NCI-H1105 (cell line): ENCODE measurements at regions not wholly inside any gene's neighbourhood (a gene's known extent, or its start where the extent isn't known, plus 50 kb on each side); places are given as distances from the start of the nearest gene placed in this dataset.
"Not testable (repeated sequence)": the region's sequence is repeated elsewhere in the genome, so short reads cannot be mapped to it uniquely, and the experiment has no call there.

Experiments used
- DNase-seq: peaks from one replicate; lab custom pipeline; 2025; lab: John Stamatoyannopoulos, UW

DNA sequence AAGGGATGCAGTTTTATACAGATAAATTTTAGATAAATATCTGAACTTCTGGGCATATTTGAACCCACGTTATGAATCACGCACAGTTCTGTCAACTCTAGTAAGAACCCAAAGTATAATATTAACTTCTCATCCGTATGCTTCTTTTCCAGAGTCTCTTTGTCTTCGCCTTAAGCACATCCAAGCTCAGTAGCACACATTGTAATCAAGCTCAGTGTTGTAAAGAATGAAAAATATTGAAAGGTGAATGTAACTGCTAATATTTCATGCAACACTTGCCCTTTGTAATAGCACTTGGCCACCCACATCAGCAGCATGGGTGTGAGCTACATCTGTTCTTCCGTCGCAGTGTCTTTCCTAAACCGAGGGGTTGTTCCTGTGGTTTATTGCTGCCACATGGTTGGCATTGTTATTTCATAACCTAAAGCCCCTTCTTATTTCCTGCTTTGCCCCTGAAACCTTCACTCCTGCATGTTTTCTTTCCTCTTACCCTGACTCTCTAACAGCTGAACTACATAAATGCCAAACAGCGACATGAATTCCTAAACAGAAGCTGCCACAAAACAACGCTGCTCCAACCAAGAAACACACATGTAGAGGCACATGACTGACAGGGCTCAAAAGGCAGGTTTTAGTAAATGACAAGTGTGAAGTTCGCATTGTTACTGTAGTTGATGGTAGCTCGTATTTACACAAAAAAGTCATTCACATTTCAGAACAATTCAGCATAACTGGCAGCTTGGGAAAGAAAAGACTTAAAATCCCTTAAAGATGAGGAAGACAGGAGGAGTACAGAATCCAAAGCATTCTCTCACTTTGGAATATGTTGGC lies 190.1 kb upstream of the MEF2C start:
- DNase-seq, result no peak

DNA sequence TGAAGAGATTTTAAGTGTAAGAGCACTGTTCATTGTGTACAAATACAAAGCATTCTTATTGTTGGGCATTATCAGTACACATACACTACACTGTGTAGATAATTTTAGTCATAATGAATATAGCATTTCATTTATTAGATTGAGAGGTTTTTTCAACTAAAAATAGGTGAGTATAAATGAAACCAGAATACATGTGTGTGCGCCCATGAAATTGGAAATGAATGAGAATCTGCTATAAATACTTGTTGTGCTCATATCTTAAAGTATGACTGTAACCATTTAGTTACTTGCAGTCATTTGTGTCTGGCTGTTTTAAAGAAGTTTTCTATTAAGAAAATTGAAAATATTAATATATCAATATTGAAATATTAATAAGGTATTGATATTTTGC lies 189.0 kb upstream of the MEF2C start:
- no peak for DNase-seq

- no peak for DNase-seq
Measured at GRCh38 chr5:89071101-89071940, 188.3 kb upstream of the MEF2C start.

DNA sequence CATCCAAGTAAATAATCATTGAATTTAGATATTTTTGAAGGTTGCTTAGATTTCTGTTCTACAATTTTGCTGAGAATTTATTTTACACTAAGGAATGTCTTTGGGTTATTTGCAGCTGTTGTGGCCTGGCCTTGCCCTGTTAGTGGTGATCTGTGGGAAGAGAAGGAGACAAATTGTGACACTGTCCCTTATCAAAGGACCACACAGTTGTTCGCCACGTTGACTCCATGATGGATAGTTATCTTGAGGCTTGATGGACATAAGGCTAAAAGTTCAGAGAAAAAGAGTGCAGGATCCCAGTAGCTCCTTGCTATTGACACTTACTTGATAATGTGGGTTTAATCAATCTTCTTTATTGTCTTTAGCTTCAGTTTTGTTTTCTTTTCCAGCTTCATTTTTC lies 186.6 kb upstream of the MEF2C start:
- DNase-seq, result no peak

- no peak for DNase-seq
Measured at GRCh38 chr5:89067362-89067761, 184.4 kb upstream of the MEF2C start.

DNA sequence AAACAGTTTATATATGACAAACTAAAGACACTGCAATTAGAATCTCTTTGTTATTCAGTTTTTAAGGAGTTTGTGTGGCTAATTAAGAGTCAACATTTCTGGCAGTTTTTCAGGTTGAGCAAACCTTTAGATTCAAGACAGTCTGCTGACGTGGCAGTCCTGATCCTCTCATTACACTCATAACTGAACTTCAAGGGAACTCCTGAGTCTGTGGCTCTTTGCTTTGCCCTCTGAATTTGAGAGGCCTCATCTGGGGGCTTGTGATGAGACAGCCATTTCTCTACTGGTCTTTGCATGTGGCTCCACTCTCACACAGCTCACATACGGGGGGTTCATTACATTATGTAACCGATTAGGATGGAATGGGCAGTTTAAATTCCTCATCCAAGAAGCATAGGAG lies 182.9 kb upstream of the MEF2C start:
- no peak for DNase-seq

DNA sequence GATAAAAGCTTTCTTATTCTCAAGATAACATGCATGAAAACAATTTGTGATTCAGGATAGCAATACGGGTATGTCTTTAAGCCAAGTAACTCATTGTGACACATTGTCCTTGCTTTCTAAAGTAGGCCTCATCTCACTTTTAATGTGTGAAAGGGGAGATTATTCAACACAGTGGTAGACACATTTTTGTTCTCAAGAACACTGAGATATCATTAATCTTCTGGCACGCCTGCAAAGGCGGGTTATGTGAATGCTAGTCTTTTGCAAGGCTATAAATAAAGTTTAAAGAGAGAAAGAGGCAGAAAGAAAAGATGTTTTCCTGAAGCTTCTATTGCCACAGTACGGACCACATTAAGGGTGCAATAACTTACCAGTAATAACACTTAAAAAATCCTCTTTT lies 181.8 kb upstream of the MEF2C start:
- no peak for DNase-seq

DNA sequence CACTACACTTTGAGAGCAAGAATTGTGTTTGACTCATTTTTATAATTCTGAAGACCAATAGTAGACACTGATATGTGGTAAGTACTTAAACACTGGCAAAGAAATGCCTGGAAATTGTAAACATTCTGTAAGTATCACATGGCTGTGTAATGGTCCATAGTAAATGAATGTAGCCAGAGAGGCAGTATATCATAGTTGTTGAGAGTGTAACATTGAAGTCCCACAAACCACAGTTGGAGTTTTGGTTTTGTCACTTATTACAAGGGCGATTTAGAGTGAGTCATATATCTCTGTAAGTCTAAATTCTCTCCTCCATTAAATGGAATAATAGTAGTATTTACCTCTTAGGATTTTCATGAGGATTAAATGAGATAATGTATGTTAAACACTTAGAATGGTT lies 181.1 kb upstream of the MEF2C start:
- DNase-seq, result no peak

DNA sequence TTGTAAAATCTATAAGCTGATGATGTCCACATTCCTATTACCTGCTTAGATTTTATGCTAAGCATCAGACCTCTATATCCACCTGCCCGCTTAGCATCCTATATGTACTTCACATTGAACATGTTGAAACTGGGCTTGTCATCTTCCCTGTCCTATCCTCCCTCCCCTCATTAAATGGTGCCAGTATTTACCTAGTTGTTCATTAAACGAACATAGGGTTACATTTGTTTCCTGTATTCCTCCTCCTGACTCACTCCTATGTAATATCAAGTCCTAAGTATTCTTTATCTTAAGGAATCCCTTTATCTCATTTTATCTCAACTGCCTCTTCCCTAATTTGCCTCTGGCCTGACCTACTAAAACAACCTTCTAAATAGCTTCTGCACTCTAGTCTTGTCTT lies 177.8 kb upstream of the MEF2C start:
- DNase-seq, result no peak

DNA sequence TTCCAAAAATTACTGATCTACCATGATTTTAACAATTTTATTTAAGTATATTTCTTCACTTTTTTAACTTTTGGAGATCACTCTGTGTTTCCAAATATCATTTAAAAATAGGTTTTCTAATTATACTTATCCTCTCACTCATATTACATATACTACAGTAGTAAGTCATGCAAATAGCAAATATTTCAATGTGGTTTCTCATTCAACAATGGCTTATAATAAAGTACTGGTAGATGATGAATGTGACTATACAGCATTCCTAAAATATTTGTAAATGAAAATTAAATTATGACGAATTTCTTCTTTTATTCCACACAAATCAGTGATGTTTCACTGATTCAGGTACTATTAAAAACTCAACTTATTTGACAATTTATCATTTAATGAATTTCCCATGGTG lies 176.3 kb upstream of the MEF2C start:
- DNase-seq, result no peak

- DNase-seq, result no peak
Measured at GRCh38 chr5:89055695-89056085, 172.7 kb upstream of the MEF2C start.

- no peak for DNase-seq
Measured at GRCh38 chr5:89055015-89055694, 172.2 kb upstream of the MEF2C start.

GRCh38 chr5:89053547-89053946 lies 170.6 kb upstream of the MEF2C start:
- no peak for DNase-seq

GRCh38 chr5:89050062-89050461 lies 167.1 kb upstream of the MEF2C start:
- not testable (repeated sequence) for DNase-seq

DNA sequence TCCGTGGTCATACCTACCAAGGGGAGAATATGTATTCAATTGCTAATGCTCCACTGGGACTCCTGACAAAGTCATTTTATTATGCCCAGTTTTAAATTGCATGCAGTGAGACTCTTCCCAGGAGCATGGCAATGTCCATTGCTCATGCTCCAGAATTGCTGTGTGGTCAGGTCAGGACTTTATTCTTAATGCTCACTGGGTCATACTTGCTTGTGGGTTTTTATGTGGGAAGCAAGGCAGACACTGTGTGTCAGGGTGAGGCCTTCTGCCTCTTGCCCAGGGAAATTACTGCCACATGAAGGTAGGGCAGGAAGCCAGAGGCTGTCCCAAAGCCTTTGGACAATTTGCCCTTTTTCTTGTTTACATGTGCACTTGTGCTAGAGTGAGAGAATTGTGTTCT lies 164.6 kb upstream of the MEF2C start:
- no peak for DNase-seq

GRCh38 chr5:89045216-89045615 lies 162.2 kb upstream of the MEF2C start:
- DNase-seq, result no peak

DNA sequence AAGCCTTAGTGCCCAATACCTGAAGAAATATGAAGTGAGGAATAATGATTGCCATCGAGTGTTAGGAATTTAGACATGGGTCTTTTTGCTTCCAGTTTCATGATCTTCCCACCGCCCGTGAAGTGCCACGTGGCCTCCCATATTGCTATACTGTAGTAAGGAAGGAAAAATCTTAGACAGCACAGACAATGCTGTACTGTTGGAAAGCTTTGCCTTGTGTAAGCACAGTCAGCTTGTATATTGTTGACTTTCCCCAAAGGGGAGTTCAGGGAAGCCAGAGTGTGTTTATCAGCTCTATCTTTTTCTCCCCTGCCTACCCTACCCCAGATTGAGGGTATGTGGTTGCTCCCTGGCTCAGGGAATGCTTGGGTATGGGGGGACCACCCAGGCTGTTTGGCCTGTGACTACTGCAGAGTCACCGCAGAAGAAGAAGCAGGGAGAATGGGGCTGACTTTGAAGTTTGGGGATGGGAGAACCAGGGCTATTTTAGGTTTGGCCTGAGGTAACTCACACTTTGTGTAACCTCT lies 161.8 kb upstream of the MEF2C start:
- no peak for DNase-seq

DNA sequence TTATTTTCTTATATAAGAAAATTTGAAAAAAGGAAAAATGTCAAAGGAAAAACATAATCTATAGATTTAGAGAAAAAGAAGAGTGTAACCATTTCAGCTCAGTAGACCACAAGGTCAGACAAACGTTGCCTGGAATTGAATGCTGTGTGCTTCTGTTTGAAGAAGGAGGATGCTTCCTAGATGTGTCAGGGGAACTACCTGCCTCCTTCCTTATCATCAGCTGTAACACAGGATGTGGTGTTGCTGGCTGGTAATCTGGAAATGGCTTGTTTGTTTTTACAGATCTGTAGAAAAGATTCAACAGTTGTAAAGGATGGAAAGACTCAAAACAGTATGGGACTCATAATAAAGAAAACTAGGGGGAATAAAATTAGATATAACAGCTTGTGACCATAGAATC lies 160.7 kb upstream of the MEF2C start:
- no peak for DNase-seq

- no peak for DNase-seq
Measured at GRCh38 chr5:89042746-89043145, 159.8 kb upstream of the MEF2C start.

- DNase-seq, result no peak
Measured at GRCh38 chr5:89041976-89042375, 159.0 kb upstream of the MEF2C start.

DNA sequence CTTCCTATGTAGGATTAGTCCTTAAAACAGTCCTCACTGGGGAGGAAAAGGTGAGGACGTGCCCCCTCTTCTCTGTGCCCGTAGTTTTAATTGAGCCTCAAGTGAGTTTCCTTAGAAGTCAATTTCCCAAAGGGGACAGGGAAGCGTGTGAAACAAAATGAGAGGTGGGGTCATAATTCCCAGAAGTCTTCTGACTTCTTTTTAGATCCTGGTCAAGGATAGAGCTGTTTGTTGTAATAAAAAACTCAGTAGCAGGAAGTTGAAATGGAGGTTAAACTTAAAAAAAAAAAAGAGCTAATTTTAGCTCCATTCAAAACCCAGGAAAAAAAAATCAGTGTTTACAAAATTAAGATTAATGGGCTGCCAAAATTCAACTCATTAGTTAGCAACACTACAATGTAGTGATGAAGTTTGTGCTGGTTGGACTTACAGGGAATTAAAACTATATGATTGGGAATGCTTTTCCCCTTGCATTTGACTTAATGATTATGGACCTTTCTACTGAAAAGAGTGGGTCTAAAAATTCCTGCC lies 158.3 kb upstream of the MEF2C start:
- DNase-seq, result no peak
